ENCODE measurements at regions not wholly inside any gene's neighbourhood (a gene's known extent, or its start where the extent isn't known, plus 50 kb on each side); places are given as distances from the start of the nearest gene placed in this dataset.
A peak's percentile ranks its signal among the peaks of the same experiment; 100 is the strongest.

DNA sequence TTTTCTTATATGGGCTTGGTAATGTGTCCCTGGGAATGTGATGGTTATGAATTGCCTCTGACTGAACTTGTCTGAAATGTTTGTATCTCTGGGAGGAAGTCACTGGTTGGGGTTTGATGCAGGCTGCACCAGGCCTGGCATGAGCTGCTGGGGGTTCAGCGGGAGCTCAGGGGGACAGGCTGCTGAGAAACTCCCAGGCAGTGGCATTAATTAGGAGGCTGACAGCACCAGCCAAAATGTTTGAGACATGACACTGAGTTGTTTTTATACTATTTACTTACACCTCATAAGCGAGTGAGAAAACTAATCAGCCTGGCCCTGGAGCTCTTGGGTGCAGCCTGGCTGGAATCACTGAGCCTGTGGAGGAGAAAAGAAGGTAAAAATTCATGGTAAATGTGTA is 124.1 kb upstream of the SORCS3 start:
- TF ChIP-seq POLR2A (IDR thresholded peaks at IDR 0.05): no peak
- TF ChIP-seq, protein P1, sequence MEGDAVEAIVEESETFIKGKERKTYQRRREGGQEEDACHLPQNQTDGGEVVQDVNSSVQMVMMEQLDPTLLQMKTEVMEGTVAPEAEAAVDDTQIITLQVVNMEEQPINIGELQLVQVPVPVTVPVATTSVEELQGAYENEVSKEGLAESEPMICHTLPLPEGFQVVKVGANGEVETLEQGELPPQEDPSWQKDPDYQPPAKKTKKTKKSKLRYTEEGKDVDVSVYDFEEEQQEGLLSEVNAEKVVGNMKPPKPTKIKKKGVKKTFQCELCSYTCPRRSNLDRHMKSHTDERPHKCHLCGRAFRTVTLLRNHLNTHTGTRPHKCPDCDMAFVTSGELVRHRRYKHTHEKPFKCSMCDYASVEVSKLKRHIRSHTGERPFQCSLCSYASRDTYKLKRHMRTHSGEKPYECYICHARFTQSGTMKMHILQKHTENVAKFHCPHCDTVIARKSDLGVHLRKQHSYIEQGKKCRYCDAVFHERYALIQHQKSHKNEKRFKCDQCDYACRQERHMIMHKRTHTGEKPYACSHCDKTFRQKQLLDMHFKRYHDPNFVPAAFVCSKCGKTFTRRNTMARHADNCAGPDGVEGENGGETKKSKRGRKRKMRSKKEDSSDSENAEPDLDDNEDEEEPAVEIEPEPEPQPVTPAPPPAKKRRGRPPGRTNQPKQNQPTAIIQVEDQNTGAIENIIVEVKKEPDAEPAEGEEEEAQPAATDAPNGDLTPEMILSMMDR (IDR thresholded peaks at IDR 0.05): no peak
- 66 to 96% methylated on average over 2 of the region's 2 CpGs for WGBS, 2 donors
- Histone ChIP-seq H3K4me3 (no peak overlapping the region), H3K36me3 (ENCODE audit: low read depth, missing control alignments) (no peaks in the 10 kb centered on the region), H3K4me1 (no peaks in the 10 kb centered on the region), H3K9me3 (no peaks in the 10 kb centered on the region), H3K27me3 (no peaks in the 10 kb centered on the region), H3K27ac (no peak overlapping the region)
- DNase-seq: no peak
- intact Hi-C loops (cut with DNase I; ENCODE audit: low total_unique reads): no loop called here

DNA sequence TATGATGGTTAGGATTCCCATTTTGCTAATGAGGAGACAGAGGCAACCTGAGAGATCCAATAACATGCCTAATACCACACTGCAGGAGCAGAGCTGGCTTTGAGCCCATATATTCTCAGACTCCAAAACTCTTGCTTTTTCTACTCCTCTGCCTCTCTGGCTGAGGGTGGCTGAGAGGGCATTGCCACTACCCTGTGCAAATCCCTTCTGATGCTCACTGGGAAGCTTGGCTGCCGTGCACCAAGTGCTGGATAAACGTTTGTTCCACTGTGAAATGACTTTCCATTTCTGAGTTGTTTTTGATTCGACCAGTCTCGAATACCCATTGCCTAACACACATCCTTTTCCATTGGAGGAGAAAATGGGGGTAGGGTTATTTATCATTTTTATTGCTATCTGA is 123.1 kb upstream of the SORCS3 start:
- TF ChIP-seq POLR2A (IDR thresholded peaks at IDR 0.05): no peak
- TF ChIP-seq, protein P1 (IDR thresholded peaks at IDR 0.05): no peak
- WGBS, 2 donors: 80 to 89% methylated on average over 4 of the region's 4 CpGs
- no peaks in the 10 kb centered on the region for H3K27me3 ChIP-seq
- DNase-seq: no peak
- H3K27ac ChIP-seq: no peak overlapping the region
- H3K4me3 ChIP-seq: no peak overlapping the region
- intact Hi-C loops (cut with DNase I; ENCODE audit: low total_unique reads): no loop called here
- no peaks in the 10 kb centered on the region for H3K36me3 ChIP-seq (ENCODE audit: low read depth, missing control alignments)
- no peaks in the 10 kb centered on the region for H3K4me1 ChIP-seq
- H3K9me3 ChIP-seq: no peaks in the 10 kb centered on the region

DNA sequence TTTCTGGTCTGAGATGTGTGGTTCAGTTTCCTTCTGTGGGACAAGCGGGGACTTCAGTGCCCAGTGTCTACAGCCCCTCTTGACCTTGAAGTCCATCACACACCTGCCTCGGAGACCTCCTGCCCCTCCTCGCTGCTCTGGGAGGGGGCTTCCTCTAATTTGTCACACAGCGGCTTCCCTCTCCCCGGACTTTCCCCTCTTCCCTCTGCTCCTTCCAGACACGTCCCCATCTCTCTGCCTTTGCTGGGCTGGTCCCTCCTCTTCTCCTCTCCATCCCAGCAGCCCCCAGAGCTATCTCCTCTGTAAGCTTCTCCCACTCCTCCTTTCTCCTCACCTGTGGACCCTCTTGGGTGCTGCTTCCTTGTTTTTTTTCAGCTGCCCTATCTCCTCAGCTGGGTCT is 122.2 kb upstream of the SORCS3 start:
- WGBS, 2 donors: 89 to 91% methylated on average over 6 of the region's 6 CpGs
- TF ChIP-seq, protein P1 (IDR thresholded peaks at IDR 0.05): no peak
- TF ChIP-seq POLR2A (IDR thresholded peaks at IDR 0.05): no peak
- Histone ChIP-seq H3K27ac (no peak overlapping the region), H3K36me3 (ENCODE audit: low read depth, missing control alignments) (no peaks in the 10 kb centered on the region), H3K4me1 (no peaks in the 10 kb centered on the region), H3K27me3 (no peaks in the 10 kb centered on the region), H3K4me3 (no peak overlapping the region), H3K9me3 (no peaks in the 10 kb centered on the region)
- no peak for DNase-seq
- intact Hi-C loops (cut with DNase I; ENCODE audit: low total_unique reads): no loop called here

DNA sequence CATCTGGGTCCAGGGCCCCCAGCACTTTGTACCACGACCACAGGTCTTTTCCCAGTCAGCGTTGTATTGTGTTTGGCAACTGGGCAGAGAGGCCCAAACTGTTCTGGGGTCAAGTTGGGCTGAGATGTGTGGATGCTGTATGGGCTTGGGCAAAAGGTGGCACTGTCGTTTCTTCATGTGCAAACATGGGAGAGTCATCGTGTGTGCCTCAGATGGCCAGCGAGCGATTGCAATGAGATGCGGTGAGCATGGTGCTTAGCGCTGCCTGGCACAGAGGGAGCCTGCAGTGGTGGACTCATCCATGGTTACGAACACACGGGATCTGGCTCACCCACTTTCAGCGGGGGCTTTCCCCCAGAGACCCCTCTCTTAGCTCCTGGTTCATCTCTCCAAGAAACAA is 120.4 kb upstream of the SORCS3 start:
- Histone ChIP-seq H3K27me3 (no peaks in the 10 kb centered on the region), H3K36me3 (ENCODE audit: low read depth, missing control alignments) (no peaks in the 10 kb centered on the region), H3K27ac (no peak overlapping the region), H3K4me3 (no peak overlapping the region), H3K9me3 (no peaks in the 10 kb centered on the region), H3K4me1 (no peaks in the 10 kb centered on the region)
- no peak for TF ChIP-seq POLR2A (IDR thresholded peaks at IDR 0.05)
- TF ChIP-seq, protein P1 (IDR thresholded peaks at IDR 0.05): no peak
- 92 to 93% methylated on average over 11 of the region's 11 CpGs for WGBS, 2 donors
- intact Hi-C loops (cut with DNase I; ENCODE audit: low total_unique reads): no loop called here
- DNase-seq: no peak

DNA sequence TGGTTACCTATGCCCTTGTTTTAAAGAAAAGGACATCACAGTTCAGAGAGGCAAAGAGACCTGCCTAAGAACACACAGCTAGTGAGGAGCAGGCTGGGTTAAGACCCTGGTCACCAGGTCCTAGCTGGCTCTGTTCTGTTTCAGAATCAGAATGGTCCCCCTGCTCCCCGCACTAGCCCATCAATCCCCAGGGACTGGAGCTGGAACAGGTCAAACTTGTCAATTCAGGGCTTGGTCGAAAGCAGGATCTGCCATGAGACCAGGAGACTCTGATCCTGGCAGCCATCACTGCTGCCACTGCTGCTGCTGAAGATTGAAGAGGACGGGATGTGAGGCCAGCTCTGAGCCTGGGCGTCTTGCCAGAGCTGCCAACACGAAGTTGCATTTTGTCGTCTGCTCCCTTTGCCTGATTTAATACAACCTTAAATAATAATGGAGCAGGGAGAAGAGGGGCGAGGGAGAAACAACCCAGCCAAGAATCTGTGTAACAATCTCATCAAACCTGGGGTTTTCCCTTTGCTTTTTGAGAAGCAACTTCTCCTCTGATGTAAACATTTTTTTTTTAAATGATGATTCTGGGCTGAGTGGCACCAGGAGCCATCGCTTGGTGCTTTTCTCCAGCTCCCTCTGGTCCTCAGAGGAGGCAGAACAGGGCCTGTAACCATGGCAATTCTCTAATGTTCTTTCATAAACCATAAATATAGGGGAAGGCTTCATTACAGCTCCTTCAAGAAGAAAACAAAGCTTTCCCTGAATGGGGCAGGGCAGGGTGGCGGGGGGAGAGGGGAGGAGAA is 119.0 kb upstream of the SORCS3 start:
- Histone ChIP-seq H3K9me3 (no peaks in the 10 kb centered on the region), H3K4me3 (no peak overlapping the region), H3K27ac (no peak overlapping the region), H3K36me3 (ENCODE audit: low read depth, missing control alignments) (no peaks in the 10 kb centered on the region), H3K27me3 (no peaks in the 10 kb centered on the region), H3K4me1 (no peaks in the 10 kb centered on the region)
- TF ChIP-seq, protein P1 (IDR thresholded peaks at IDR 0.05): no peak
- TF ChIP-seq POLR2A (IDR thresholded peaks at IDR 0.05): no peak
- peak; percentile 43 for DNase-seq
- intact Hi-C loops (cut with DNase I; ENCODE audit: low total_unique reads): no loop called here
- 39 to 46% methylated on average over 7 to 9 of the region's 9 CpGs for WGBS, 2 donors

Data from testis (tissue), 2 donors.